IMR-90 (cell line): ENCODE measurements at regions not wholly inside any gene's neighbourhood (a gene's known extent, or its start where the extent isn't known, plus 50 kb on each side); places are given as distances from the start of the nearest gene placed in this dataset.

Experiments
- ATAC-seq: fragments of 200-7000 bp; cut with Tn5 transposase; 2 replicates; pipeline ENCODE4 v1.9.1; 2020; ENCODE audit warnings: low read depth, mild to moderate bottlenecking, moderate library complexity
- BruUV-seq: library from RNA; stranded (reverse); fragments of 400-500 nt; replicated peaks from 2 replicates; lab custom pipeline; 2021; lab: Mats Ljungman, UMichigan
- CTCF ChIA-PET: fragments of 300-600 bp; formaldehyde crosslinking; extraction: SDS; loops from one replicate; lab custom pipeline; 2021; ENCODE audit warnings: antibody characterized with exemption; lab: Yijun Ruan, JAX
- POLR2A ChIA-PET: fragments of 300-600 bp; sonication (Branson Sonifier 250); formaldehyde crosslinking; loops from one replicate; lab custom pipeline; 2022; ENCODE audit warnings: antibody characterized with exemption; ENCODE audit not compliant: unreplicated experiment; lab: Charles Lee
- DNase-seq: peaks from one replicate; pipeline ENCODE4 v3.0.0; 2013
- H2AFZ ChIP-seq: replicated peaks from 2 replicates; pipeline ENCODE3; 2013; ENCODE audit warnings: low read length, mild to moderate bottlenecking; ENCODE audit not compliant: poor library complexity
- H2AK5ac ChIP-seq: 2 replicates; pipeline ENCODE4 v1.6.1; 2013; ENCODE audit warnings: low read depth, low read length, inconsistent platforms
- H2AK9ac ChIP-seq: replicated peaks from 2 replicates; pipeline ENCODE3; 2013; ENCODE audit warnings: mild to moderate bottlenecking, low read depth, low read length, moderate library complexity; ENCODE audit not compliant: poor library complexity
- H2BK120ac ChIP-seq: 2 replicates; pipeline ENCODE4 v1.6.1; 2013; ENCODE audit warnings: low read depth, low read length, inconsistent platforms
- H2BK15ac ChIP-seq: 3 replicates; pipeline ENCODE4 v1.6.1; 2013; ENCODE audit warnings: low read depth, low read length, inconsistent platforms
- H2BK20ac ChIP-seq: 2 replicates; pipeline ENCODE4 v1.6.1; 2013; ENCODE audit warnings: low read depth, mild to moderate bottlenecking, inconsistent platforms, low read length, moderate library complexity
- H2BK5ac ChIP-seq: 2 replicates; pipeline ENCODE4 v1.6.1; 2013; ENCODE audit warnings: mild to moderate bottlenecking, low read depth, low read length, inconsistent platforms; ENCODE audit not compliant: poor library complexity, severe bottlenecking
- H3K14ac ChIP-seq: replicated peaks from 2 replicates; pipeline ENCODE4 v1.6.1; 2013; ENCODE audit warnings: low read depth, low read length, inconsistent platforms
- H3K18ac ChIP-seq: 2 replicates; pipeline ENCODE4 v1.6.1; 2013; ENCODE audit warnings: low read depth, low read length, control low read depth
- H3K23ac ChIP-seq: 2 replicates; pipeline ENCODE4 v1.6.1; 2013; ENCODE audit warnings: low read depth, low read length, inconsistent platforms
- H3K27ac ChIP-seq: 2 replicates; pipeline ENCODE4 v1.5.1; 2013; ENCODE audit warnings: mild to moderate bottlenecking, control low read depth, low read length; ENCODE audit not compliant: insufficient read depth
- H3K27me3 ChIP-seq: 2 replicates; pipeline ENCODE4 v1.6.1; 2013; ENCODE audit warnings: low read length; ENCODE audit not compliant: control insufficient read depth, insufficient read depth
- H3K36me3 ChIP-seq: 2 replicates; pipeline ENCODE4 v1.6.1; 2013; ENCODE audit warnings: low read length, mixed read lengths; ENCODE audit not compliant: control insufficient read depth, insufficient read depth
- H3K4ac ChIP-seq: 2 replicates; pipeline ENCODE4 v1.6.1; 2013; ENCODE audit warnings: low read depth, low read length, inconsistent platforms
- H3K4me1 ChIP-seq: 2 replicates; pipeline ENCODE4 v1.6.1; 2013; ENCODE audit warnings: low read length, mixed read lengths; ENCODE audit not compliant: control insufficient read depth, insufficient read depth
- H3K4me2 ChIP-seq: 2 replicates; pipeline ENCODE4 v1.6.1; 2013; ENCODE audit warnings: low read depth, mild to moderate bottlenecking, control low read depth, low read length, moderate library complexity
- H3K4me3 ChIP-seq: 2 replicates; pipeline ENCODE4 v1.5.1; 2013; ENCODE audit warnings: low read depth, mild to moderate bottlenecking, control low read depth, low read length, moderate library complexity; ENCODE audit not compliant: insufficient read depth
- H3K56ac ChIP-seq: 2 replicates; pipeline ENCODE4 v1.6.1; 2013; ENCODE audit warnings: low read length, inconsistent platforms; ENCODE audit not compliant: insufficient read depth; ENCODE audit errors: extremely low read depth
- H3K79me1 ChIP-seq, 2 experiments: 2 replicates each; pipeline ENCODE4 v1.6.1; 2013; ENCODE audit warnings: low read length in 2 of 2, inconsistent platforms in 1 of 2, low read depth in 1 of 2
- H3K9ac ChIP-seq: 2 replicates; pipeline ENCODE4 v1.6.1; 2013; ENCODE audit warnings: low read depth, low read length, control low read depth
- H3K9me1 ChIP-seq: 2 replicates; pipeline ENCODE4 v1.6.1; 2013; ENCODE audit warnings: low read length, inconsistent platforms; ENCODE audit not compliant: insufficient read depth
- H3K9me3 ChIP-seq: 2 replicates; pipeline ENCODE4 v1.6.1; 2013; ENCODE audit warnings: low read length; ENCODE audit not compliant: control insufficient read depth, insufficient read depth
- H4K20me1 ChIP-seq: 2 replicates; pipeline ENCODE4 v1.6.1; 2013; ENCODE audit warnings: low read length, inconsistent platforms; ENCODE audit not compliant: insufficient read depth
- H4K5ac ChIP-seq: 2 replicates; pipeline ENCODE4 v1.6.1; 2013; ENCODE audit warnings: mild to moderate bottlenecking, low read depth, low read length, control low read depth
- H4K8ac ChIP-seq, 2 experiments: 2 replicates each; pipeline ENCODE4 v1.6.1; 2013; ENCODE audit warnings: low read depth in 2 of 2, low read length in 2 of 2, control low read depth in 1 of 2, inconsistent platforms in 1 of 2
- H4K91ac ChIP-seq: 2 replicates; pipeline ENCODE4 v1.6.1; 2013; ENCODE audit warnings: low read depth, low read length, inconsistent platforms; ENCODE audit not compliant: insufficient read depth
- BHLHE40 ChIP-seq: fragments of 150-350 bp; IDR thresholded peaks from 2 replicates; pipeline ENCODE4 v1.6.1; 2016; ENCODE audit warnings: mild to moderate bottlenecking, low read depth, low read length
- CEBPB ChIP-seq: IDR thresholded peaks from 2 replicates; pipeline ENCODE4 v1.6.1; 2012; ENCODE audit warnings: low read depth, low read length, improper control_type of control experiment
- CHD1 ChIP-seq: IDR thresholded peaks from 2 replicates; pipeline ENCODE4 v1.6.1; 2012; ENCODE audit warnings: low read depth, low read length, improper control_type of control experiment
- CTCF ChIP-seq: conservative IDR thresholded peaks from 2 replicates; pipeline ENCODE4 v1.5.1; 2012; ENCODE audit warnings: mild to moderate bottlenecking, low read depth, low read length, improper control_type of control experiment
- ELK1 ChIP-seq: fragments of 150-350 bp; IDR thresholded peaks from 2 replicates; pipeline ENCODE4 v1.6.1; 2016; ENCODE audit warnings: low read depth, mild to moderate bottlenecking, low read length, moderate library complexity, borderline replicate concordance
- FOS ChIP-seq: fragments of 150-350 bp; IDR thresholded peaks from 2 replicates; pipeline ENCODE4 v1.6.1; 2016; ENCODE audit warnings: low read depth, low read length
- MAFK ChIP-seq: IDR thresholded peaks from 2 replicates; pipeline ENCODE4 v1.6.1; 2012; ENCODE audit warnings: low read depth, low read length, improper control_type of control experiment
- MAZ ChIP-seq: IDR thresholded peaks from 2 replicates; pipeline ENCODE4 v1.6.1; 2012; ENCODE audit warnings: low read depth, mild to moderate bottlenecking, low read length, improper control_type of control experiment, moderate library complexity, borderline replicate concordance
- MXI1 ChIP-seq: IDR thresholded peaks from 2 replicates; pipeline ENCODE4 v1.6.1; 2012; ENCODE audit warnings: low read depth, mild to moderate bottlenecking, low read length, moderate library complexity, borderline replicate concordance
- NFE2L2 ChIP-seq: fragments of 150-350 bp; IDR thresholded peaks from 2 replicates; pipeline ENCODE4 v1.6.1; 2016; ENCODE audit warnings: low read depth, mild to moderate bottlenecking, low read length
- POLR2A ChIP-seq: IDR thresholded peaks from 2 replicates; pipeline ENCODE4 v1.6.1; 2012; ENCODE audit warnings: mild to moderate bottlenecking, low read depth, low read length
- RAD21 ChIP-seq: IDR thresholded peaks from 2 replicates; pipeline ENCODE4 v1.6.1; 2012; ENCODE audit warnings: low read length, improper control_type of control experiment
- RCOR1 ChIP-seq: IDR thresholded peaks from 2 replicates; pipeline ENCODE4 v1.6.1; 2012; ENCODE audit warnings: mild to moderate bottlenecking, low read length, improper control_type of control experiment; ENCODE audit not compliant: insufficient replicate concordance
- RFX5 ChIP-seq: IDR thresholded peaks from 2 replicates; pipeline ENCODE4 v1.8.0; 2012; ENCODE audit warnings: low read depth, mild to moderate bottlenecking, low read length, moderate library complexity
- SMC3 ChIP-seq: fragments of 150-350 bp; IDR thresholded peaks from 2 replicates; pipeline ENCODE4 v1.6.1; 2016; ENCODE audit warnings: low read depth, mild to moderate bottlenecking, antibody characterized with exemption, low read length, moderate library complexity
- USF2 ChIP-seq: fragments of 150-350 bp; IDR thresholded peaks from 2 replicates; pipeline ENCODE4 v1.6.1; 2017; ENCODE audit warnings: mild to moderate bottlenecking, antibody characterized with exemption, low read length, low read depth
- WGBS, 2 experiments: methylation state at CpG; one replicate each; pipeline versions ENCODE4 v1.1.5 to v1.1.7; 2013; ENCODE audit warnings: missing lambda C conversion rate in 2 of 2; ENCODE audit not compliant: insufficient read length in 1 of 2; ENCODE audit errors: extremely low coverage in 2 of 2; 5-methylcytosine and 5-hydroxymethylcytosine counted together
- dilution Hi-C: fragments of 300-500 bp; cut with HindIII; formaldehyde crosslinking; loops from one replicate; pipeline ENCODE4 v1.14.3; 2018; ENCODE audit warnings: low sequenced_read_pairs; ENCODE audit not compliant: unreplicated experiment
- in situ Hi-C: fragments of 300-500 bp; cut with MboI; formaldehyde crosslinking; loops from 3 replicates; pipeline ENCODE4 v1.14.3; 2019; ENCODE audit warnings: low sequenced_read_pairs, inconsistent platforms, mixed read lengths
- intact Hi-C: fragments of 100-400 bp; cut with micrococcal nuclease; formaldehyde crosslinking; loops from 2 replicates; pipeline ENCODE4 v1.10.0; 2022

GRCh38 chr3:6182476-6182875, 678.4 kb upstream of the GRM7 start:
- no peak overlapping the region for H3K27ac ChIP-seq
- no peak overlapping the region for H3K14ac ChIP-seq
- H2BK20ac ChIP-seq, result no peak overlapping the region
- ATAC-seq (no peak), DNase-seq (no peak)
- in situ Hi-C loops, result no loop called here
- no CpG with 5 or more reads among the region's 5 CpGs for WGBS, 2 experiments
- peaks cover 5% of the 10 kb centered on the region for H3K9me3 ChIP-seq
- BruUV-seq, result no TSS peak
- no peaks in the 10 kb centered on the region for H3K79me1 ChIP-seq
- no peak overlapping the region for H4K5ac ChIP-seq
- no peak overlapping the region for H4K8ac ChIP-seq
- no peak overlapping the region for H2BK5ac ChIP-seq
- no peak overlapping the region for H4K91ac ChIP-seq
- TF ChIP-seq RAD21, result no peak
- no peak for TF ChIP-seq MAFK
- TF ChIP-seq CEBPB, result no peak
- TF ChIP-seq RFX5, result no peak
- TF ChIP-seq MAZ, result no peak
- no peak for TF ChIP-seq POLR2A
- no peak for TF ChIP-seq ELK1
- TF ChIP-seq USF2, result no peak
- no peak for TF ChIP-seq NFE2L2
- TF ChIP-seq BHLHE40, result no peak
- TF ChIP-seq MXI1, result no peak
- no peak for TF ChIP-seq SMC3
- no peak for TF ChIP-seq FOS
- TF ChIP-seq RCOR1, result no peak
- TF ChIP-seq CHD1, result no peak
- no peak for TF ChIP-seq CTCF
- H2BK120ac ChIP-seq, result no peak overlapping the region
- no peaks in the 10 kb centered on the region for H3K36me3 ChIP-seq
- H3K4ac ChIP-seq, result no peak overlapping the region
- no peaks in the 10 kb centered on the region for H3K9me1 ChIP-seq
- no peak overlapping the region for H3K56ac ChIP-seq
- intact Hi-C loops, result no loop called here
- H3K4me2 ChIP-seq, result no peak overlapping the region
- H3K18ac ChIP-seq, result no peak overlapping the region
- no peak overlapping the region for H2AFZ ChIP-seq
- no peak overlapping the region for H2AK5ac ChIP-seq
- no peak overlapping the region for H3K4me3 ChIP-seq
- no peak overlapping the region for H2AK9ac ChIP-seq
- no peaks in the 10 kb centered on the region for H3K4me1 ChIP-seq
- H2BK15ac ChIP-seq, result no peak overlapping the region
- H3K27me3 ChIP-seq, result no peaks in the 10 kb centered on the region
- CTCF ChIA-PET, result no interaction called here
- dilution Hi-C loops, result no loop called here
- POLR2A ChIA-PET, result no interaction called here
- H4K20me1 ChIP-seq, result no peaks in the 10 kb centered on the region
- no peak overlapping the region for H3K9ac ChIP-seq
- H3K23ac ChIP-seq, result no peak overlapping the region
